HG03457 (cell line): ENCODE measurements at regions not wholly inside any gene's neighbourhood (a gene's known extent, or its start where the extent isn't known, plus 50 kb on each side); places are given as distances from the start of the nearest gene placed in this dataset.

ENCODE experiments used
- ATAC-seq: cut with Tn5 transposase; IDR thresholded peaks from one replicate; pipeline ENCODE4 v1.9.1; 2021; ENCODE audit warnings: moderate number of reproducible peaks; ENCODE audit not compliant: unreplicated experiment

- ATAC-seq = no peak
Observed at GRCh38 chr4:140809676-140810075, 53.5 kb upstream of the TBC1D9 start.

- no peak for ATAC-seq
Observed at GRCh38 chr4:140808256-140808655, 52.1 kb upstream of the TBC1D9 start.

- ATAC-seq = peak; percentile 71
Observed at GRCh38 chr4:140807491-140808252, 51.5 kb upstream of the TBC1D9 start.

DNA sequence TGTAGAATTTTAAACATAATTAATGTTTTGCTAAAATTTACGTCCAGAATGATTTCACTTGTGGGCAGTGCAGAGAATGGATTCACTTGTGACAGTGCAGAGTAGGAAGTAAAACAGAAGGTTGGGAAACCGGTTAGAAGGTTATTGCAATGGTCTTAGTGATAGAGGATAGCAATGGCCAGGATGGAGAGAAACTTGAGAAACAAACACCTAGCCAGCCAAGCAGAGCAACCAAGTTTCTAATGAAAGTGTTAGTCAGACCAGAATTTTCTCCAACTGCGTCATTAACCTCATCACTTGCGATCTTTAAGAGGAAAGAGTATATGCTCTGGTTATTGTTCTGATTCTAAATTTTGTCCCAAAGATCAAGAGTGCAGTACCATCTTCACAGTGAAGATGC is 50.0 kb upstream of the TBC1D9 start:
- ATAC-seq = peak; percentile 66
